NT2/D1 (cell line): ENCODE measurements at regions not wholly inside any gene's neighbourhood (a gene's known extent, or its start where the extent isn't known, plus 50 kb on each side); places are given as distances from the start of the nearest gene placed in this dataset.

Experiments used
- SUZ12 ChIP-seq: IDR thresholded peaks from 2 replicates; pipeline ENCODE4 v1.6.1; 2011; ENCODE audit not compliant: insufficient read length, insufficient read depth; ENCODE audit errors: extremely low read depth
- YY1 ChIP-seq: IDR thresholded peaks from 2 replicates; pipeline ENCODE4 v1.6.1; 2011; ENCODE audit not compliant: insufficient read length, insufficient read depth
- ZNF274 ChIP-seq: IDR thresholded peaks from 2 replicates; pipeline ENCODE4 v1.6.1; 2011; ENCODE audit warnings: mild to moderate bottlenecking, low read depth, low read length

DNA sequence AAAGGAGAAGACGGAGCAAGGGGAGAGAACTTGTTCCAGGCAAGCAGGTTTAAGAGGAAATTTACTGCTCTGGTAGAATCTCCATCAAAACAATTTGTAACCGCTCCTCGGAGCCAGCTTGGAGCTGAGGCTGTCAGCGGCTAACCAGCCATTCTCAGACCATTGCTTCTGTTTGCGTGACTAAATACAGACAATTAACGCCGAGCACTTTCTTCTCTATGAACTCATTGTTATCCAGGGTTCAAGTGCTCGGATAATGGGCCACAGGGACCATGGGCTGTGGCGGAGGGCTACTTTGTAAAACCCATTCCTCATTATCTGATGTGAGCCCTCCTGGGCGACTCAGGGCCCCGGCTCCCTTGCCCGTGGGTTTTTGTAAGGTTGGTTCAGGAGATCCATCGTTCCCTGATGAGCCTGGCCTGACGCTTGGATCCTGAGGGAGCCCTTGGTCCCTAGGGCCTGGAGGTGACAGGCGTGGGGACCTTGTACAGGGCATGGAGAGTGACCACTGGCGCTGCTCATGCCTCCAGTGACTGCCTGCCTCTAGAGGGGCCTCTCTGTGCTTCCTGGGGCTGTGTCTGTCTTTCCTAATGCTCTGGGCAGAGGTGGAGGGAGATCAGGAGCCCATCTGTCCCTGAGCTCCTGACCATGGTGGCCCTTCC lies 61.5 kb upstream of the ZNF536 start:
- TF ChIP-seq ZNF274 (no peak), YY1 (no peak), SUZ12 (no peak)
